HUDEP-2 (cell line): ENCODE measurements at regions not wholly inside any gene's neighbourhood (a gene's known extent, or its start where the extent isn't known, plus 50 kb on each side); places are given as distances from the start of the nearest gene placed in this dataset.

Experiments used
- DNase-seq, 76 experiments: peaks; one replicate each; lab custom pipeline; 2025; ENCODE audit not compliant: unreplicated experiment in 76 of 76; lab: John Stamatoyannopoulos, UW

DNA sequence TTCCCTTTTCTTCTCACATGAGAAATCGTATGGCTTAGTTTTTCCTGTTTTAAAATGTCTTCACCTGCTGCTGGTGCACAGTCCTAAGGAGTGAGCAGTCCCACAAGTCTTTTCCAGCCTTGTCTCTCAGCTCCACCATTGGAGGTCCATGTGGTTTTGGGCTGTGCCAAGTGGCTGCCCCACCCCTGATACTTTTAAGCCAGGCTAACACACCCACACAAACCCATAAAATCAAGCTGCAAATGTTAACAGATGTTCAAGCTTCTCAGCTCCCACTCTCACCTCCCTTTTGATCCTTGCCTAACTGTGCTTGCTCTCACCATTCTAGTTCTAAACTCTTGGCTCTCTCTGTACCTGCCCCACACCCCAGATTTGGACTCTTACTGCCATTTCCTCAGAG, 74.5 kb upstream of the COL24A1 start:
- DNase-seq = peak in 3 of 76 experiments; percentile 5 to 19 (median 16)

- no peak for DNase-seq
These were observed 72.9 kb upstream of the COL24A1 start for GRCh38 chr1:86229405-86229975.

- no peak for DNase-seq
These were observed 72.0 kb upstream of the COL24A1 start for GRCh38 chr1:86228546-86228945.

DNA sequence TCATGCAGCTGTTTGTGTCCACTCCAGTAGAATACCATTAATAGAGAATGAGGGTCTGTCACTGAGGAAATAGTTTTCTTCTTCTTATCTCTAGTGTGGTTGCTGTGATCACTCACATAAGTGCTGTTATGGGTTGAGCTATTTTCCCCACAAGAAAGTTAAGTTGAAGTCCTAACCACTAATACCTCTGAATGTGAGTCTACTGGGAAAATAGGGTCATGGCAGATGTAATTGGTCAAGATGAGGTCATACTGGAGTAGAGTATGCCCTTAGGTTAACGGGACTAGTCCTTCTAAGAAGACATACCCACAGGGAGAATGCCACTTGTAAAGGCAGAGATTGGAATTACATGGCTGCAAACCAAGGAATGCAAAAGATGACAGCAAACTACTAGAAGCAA, 70.5 kb upstream of the COL24A1 start:
- DNase-seq = no peak

GRCh38 chr1:86226204-86226603, 69.6 kb upstream of the COL24A1 start:
- DNase-seq = no peak

DNA sequence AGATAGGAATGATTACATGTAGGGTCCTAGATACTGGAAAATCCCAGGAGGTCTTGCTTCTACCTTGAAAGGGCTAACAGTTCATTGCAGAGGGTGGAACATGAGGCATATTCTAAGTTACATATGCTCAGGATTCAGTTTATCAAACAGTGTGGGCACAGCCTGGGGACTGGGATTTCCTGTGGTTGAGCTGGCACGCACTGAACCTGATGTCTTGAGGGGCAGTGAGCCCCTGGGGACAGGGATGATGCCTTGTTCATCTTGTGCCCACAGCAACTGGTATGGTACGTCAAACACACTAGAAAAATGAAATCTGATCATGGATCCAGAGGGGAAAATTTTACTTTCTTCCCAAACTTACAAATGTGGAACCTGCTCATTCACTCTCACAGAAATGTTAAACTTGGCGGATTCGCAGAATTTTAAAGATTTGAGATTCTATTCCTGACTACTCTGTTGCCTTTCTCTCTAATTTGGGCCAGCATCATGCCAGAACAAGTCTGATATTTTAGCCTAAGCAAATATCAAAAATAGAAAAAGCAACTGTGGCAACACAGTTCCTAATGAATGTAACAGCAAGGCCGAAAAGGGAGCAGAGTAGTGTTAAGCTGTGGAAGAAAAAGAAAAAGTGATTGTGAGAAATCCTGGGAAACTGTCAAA, 68.2 kb upstream of the COL24A1 start:
- DNase-seq = no peak

- DNase-seq = no peak
These were observed 62.3 kb upstream of the COL24A1 start for GRCh38 chr1:86218859-86219258.

- no peak for DNase-seq
These were observed 58.0 kb upstream of the COL24A1 start for GRCh38 chr1:86214605-86215004.

- no peak for DNase-seq
These were observed 52.8 kb upstream of the COL24A1 start for GRCh38 chr1:86209346-86209745.

GRCh38 chr1:86207323-86207722, 50.8 kb upstream of the COL24A1 start:
- no peak for DNase-seq
